DMS79 treated with DMSO at 0.1 percent for 48 hours (cell line): ENCODE measurements at regions not wholly inside any gene's neighbourhood (a gene's known extent, or its start where the extent isn't known, plus 50 kb on each side); places are given as distances from the start of the nearest gene placed in this dataset.
"Not testable (repeated sequence)": the region's sequence is repeated elsewhere in the genome, so short reads cannot be mapped to it uniquely, and the experiment has no call there.

Experiments
- DNase-seq: peaks from one replicate; lab custom pipeline; 2025; lab: John Stamatoyannopoulos, UW

GRCh38 chr15:75763635-75764600 lies 51.3 kb upstream of the CSPG4 start:
- DNase-seq, result not testable (repeated sequence)

GRCh38 chr15:75763137-75763611 lies 50.5 kb upstream of the CSPG4 start:
- no peak for DNase-seq
